HG02642 (cell line): ENCODE measurements at regions not wholly inside any gene's neighbourhood (a gene's known extent, or its start where the extent isn't known, plus 50 kb on each side); places are given as distances from the start of the nearest gene placed in this dataset.
A peak's percentile ranks its signal among the peaks of the same experiment; 100 is the strongest.
"Not testable (repeated sequence)": the region's sequence is repeated elsewhere in the genome, so short reads cannot be mapped to it uniquely, and the experiment has no call there.

Source experiments
- ATAC-seq: cut with Tn5 transposase; IDR thresholded peaks from one replicate; pipeline ENCODE4 v1.9.1; 2021; ENCODE audit warnings: mild to moderate bottlenecking; ENCODE audit not compliant: unreplicated experiment, poor library complexity

- no peak for ATAC-seq
These were observed 344.8 kb upstream of the HS6ST1 start for GRCh38 chr2:128663371-128664050.

DNA sequence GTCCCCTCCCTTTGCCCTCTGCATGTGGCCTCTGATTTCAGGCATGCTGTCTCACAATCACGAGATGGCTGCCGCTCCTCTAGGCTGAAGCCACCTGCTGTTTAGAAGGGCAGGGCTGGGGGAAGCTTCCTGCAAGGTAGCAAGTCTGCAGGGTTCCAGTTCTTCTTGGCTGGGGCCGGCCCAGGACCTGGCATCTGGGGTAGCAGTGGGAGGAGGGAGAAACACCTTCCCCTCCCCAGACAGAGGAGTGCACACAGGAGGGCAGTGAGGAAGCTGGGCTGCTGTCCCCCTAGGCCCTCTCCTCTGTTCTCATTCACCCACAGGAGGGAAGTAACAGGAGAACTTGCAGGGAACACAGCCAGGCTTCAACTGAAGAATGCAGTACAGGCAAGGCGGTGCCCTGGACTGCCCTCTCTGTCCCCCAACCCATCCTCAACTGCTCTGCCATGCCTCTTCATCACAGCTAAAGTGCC is 345.9 kb upstream of the HS6ST1 start:
- ATAC-seq = no peak

GRCh38 chr2:128665113-128665512 is 346.4 kb upstream of the HS6ST1 start:
- ATAC-seq = no peak

GRCh38 chr2:128666596-128666995 is 347.9 kb upstream of the HS6ST1 start:
- ATAC-seq = no peak

- no peak for ATAC-seq
These were observed 348.7 kb upstream of the HS6ST1 start for GRCh38 chr2:128667391-128667790.

DNA sequence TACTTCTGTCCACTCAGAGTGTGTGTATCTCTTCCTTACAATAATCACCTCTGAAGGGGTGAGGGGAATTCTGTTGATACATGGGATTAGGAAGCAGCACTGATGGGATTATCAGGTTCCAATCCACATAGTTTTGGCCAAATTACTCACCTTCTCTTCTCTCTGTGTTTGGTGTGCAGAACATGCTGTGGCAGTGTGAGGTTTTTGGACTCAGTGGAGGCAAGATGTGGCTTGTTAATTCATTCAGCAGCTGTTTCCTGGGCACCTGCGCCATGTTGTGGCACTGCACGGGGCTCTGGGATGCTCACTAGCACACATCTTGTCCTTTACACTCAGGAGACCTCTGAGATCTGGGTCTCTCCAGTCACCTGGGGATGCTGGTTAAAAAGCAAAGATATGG is 350.3 kb upstream of the HS6ST1 start:
- ATAC-seq = no peak

- ATAC-seq = no peak
These were observed 351.4 kb upstream of the HS6ST1 start for GRCh38 chr2:128670066-128670465.

DNA sequence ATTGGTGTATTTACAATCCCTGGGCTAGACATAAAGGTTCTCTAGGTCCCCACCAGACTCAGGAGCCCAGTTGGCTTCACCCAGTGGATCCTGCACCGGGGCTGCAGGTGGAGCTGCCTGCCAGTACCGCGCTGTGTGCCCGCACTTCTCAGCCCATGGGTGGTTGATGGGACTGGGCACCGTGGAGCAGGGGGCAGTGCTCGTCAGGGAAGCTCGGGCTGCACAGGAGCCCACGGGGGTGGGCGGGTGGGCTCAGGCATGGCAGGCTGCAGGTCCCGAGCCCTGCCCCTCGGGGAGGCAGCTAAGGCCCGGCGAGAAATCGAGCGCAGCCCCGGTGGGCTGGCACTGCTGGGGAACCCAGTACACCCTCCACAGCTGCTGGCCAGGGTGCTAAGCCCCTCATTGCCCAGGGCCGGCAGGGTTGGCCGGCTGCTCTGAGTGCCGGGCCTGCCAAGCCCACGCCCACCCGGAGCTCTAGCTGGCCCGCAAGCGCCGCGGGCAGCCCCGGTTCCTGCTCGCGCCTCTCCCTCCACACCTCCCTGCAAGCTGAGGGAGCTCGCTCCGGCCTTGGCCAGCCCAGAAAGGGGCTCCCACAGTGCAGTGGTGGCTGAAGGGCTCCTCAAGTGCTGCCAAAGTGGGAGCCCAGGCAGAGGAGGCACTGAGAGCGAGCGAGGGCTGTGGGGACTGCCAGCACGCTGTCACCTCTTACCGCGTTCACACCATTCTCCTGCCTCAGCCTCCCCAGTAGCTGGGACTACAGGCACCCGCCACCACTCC is 353.5 kb upstream of the HS6ST1 start:
- not testable (repeated sequence) for ATAC-seq

DNA sequence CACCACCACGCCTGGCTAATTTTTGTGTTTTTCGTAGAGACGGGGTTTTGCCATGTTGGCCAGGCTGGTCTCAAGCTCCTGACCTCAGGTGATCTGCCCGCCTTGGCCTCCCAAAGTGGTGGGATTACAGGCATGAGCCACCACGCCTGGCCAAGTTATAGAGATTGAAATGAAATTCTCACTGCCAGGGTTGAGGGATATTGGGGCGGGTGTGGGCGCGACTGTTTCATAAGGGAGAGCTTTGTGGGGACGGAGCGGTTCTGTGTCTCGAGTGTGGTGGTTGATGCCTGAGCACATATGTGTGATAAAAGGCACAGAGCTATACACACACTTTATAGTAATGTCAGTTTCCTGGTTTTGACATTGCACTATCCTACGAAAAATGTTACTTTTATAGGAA is 361.0 kb upstream of the HS6ST1 start:
- not testable (repeated sequence) for ATAC-seq

- no peak for ATAC-seq
These were observed 362.8 kb upstream of the HS6ST1 start for GRCh38 chr2:128681507-128681906.

DNA sequence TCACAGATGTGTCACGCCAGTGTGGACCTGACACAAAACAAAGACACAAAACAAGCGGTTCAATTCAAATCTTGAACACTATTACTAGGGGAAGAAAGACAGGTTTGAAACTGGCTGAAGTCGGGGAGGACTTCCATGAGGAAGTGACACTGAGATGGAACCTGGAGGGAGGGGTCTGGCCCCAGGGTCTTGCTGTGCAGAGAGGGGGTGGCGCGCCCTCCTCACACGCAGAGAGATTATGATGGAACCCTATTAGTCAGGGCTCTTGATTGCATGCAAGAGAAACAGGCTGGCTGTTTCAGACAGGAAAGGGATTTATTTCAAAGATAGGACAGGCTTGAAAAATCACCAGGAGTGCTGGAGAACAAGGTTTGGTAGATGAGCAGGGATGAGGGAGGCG is 363.6 kb upstream of the HS6ST1 start:
- no peak for ATAC-seq

DNA sequence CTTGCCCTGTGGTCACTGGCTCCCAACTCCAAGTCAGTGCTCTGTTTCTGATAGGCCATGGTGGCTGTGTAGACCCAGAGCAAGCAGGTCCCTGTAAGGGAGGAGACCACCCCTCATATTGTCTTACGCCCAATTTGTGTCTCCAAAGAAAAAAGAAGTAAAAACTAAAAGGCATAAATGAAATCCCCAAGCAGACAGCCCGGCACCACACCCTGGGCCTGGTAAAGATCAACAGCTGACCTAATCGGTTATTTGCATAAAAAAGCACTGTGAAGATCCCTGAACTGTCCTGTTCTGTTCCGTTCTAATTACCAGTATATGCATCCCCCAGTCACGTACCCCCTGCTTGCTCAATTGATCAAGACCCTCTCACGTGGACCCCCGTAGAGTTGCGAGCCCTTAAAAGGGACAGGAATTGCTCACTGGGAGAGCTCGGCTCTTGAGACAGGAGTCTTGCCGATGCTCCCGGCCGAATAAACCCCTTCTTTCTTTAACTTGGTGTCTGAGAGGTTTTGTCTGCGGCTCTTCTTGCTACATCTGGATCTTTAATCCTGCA is 364.1 kb upstream of the HS6ST1 start:
- no peak for ATAC-seq

- no peak for ATAC-seq
These were observed 365.9 kb upstream of the HS6ST1 start for GRCh38 chr2:128684523-128684922.

- ATAC-seq = no peak
These were observed 367.3 kb upstream of the HS6ST1 start for GRCh38 chr2:128685841-128686496.

- ATAC-seq = peak; percentile 59
These were observed 367.8 kb upstream of the HS6ST1 start for GRCh38 chr2:128686497-128686859.

DNA sequence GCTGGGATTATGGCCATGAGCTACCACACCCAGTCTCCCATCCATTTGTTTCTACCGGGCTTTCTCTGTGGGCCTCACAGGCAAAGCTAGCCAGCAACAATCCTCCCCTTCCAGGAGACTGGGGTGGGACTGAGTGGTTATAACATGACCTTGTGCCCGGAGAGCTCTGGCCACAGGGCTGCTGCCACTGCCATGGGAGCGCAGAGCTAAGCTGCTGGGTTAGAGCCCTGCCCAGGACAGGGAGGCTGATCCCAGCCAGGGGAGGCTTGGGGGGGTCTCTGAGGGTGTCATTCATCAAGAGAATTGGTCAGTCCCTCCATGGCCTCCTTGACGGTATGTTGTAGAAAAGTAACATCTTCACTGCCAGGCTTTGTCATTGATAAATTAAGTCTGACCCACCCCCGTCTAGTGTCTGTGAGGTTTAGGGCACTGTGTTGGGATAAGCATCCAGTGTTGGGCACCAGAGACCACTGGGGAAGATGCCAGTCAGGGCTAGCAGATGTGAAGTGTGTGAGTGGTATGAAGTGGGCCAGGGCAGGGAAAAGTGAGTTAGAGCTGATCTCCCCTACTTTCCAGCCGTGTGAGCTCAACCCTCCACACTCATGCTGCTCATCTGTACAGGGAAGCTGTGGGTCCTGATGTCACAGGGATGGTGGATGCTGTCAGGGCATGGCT is 368.4 kb upstream of the HS6ST1 start:
- no peak for ATAC-seq

DNA sequence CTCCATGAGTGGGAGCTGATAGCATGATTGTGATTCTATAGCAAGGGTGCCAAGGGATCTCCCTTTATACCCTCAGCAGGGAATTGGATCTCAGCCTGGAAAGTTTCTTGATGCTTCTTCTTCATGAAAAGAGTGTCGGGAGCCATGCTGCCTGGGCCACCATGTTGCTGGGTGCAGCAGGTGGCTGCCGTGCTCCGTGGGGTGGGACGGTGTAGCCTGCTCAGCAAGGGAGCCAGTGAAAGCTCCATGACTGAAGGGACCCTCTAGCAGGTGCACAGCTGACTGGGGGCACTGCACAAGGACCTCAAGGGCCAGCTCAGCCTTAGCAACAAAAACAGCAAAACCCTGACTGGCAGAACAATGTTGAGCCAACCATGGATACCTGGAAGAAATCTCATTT is 368.9 kb upstream of the HS6ST1 start:
- no peak for ATAC-seq

DNA sequence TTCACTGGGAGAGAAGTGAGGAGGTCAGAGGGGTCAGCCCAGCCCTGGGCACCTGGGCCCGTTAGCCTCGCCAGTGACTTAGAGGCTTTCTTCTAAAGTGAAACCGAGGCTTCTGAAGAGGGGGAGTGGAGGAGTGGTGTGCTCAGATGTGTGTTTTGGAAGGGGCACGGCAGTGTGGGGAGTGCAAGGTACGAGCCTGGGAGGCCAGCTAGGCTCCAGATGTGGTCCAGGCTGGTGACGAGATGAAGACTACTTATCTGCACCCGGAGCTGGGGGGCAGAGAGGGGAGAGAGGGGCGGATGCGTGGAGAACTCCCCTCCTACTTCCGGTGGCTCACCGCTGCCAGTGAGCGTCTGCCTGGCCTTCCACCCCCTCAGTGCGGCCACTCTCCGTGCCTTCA is 371.3 kb upstream of the HS6ST1 start:
- ATAC-seq = no peak

GRCh38 chr2:128690431-128690830 is 371.8 kb upstream of the HS6ST1 start:
- no peak for ATAC-seq

- ATAC-seq = no peak
These were observed 372.2 kb upstream of the HS6ST1 start for GRCh38 chr2:128690869-128691268.

DNA sequence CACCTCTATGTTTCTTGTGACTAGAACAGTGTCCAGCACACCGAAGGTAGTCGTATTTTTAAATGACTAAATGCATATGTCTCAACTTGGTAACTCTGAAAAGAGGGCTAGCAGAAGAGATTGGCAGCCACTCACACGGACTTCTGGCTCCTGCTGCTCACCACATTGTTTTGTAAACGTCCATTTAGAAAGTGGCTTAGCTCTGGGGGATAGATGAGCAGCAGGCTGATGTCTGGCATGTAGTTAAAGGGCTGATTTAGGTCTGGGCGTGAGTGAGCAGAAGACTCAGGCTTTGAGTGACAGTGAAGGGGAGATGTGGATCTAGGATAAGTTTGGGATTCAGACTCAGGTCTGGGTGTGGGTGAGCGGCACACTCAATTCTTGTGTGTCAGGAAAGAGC is 372.9 kb upstream of the HS6ST1 start:
- ATAC-seq = no peak
